ENCODE measurements at regions not wholly inside any gene's neighbourhood (a gene's known extent, or its start where the extent isn't known, plus 50 kb on each side); places are given as distances from the start of the nearest gene placed in this dataset.

GRCh38 chr5:38772471-38772870 is 73.3 kb upstream of the OSMR start:
- no peak overlapping the region for H3K27ac ChIP-seq (ENCODE audit: insufficient read depth in 1 of 2, low read depth in 1 of 2, low read length in 2 of 2, poor library complexity in 1 of 2, severe bottlenecking in 2 of 2)
- no peaks in the 10 kb centered on the region for H3K36me3 ChIP-seq (ENCODE audit: control insufficient read depth in 4 of 4, insufficient read depth in 4 of 4, low read length in 3 of 4)
- ChIA-PET POLR2A (no interaction called here), CTCF (no interaction called here)
- no peak for DNase-seq
- WGBS (ENCODE audit: insufficient coverage) = 100% methylated on average over 2 of the region's 4 CpGs
- no peak overlapping the region for H3K4me3 ChIP-seq (ENCODE audit: control insufficient read depth in 1 of 7, extremely low read depth in 1 of 7, insufficient read depth in 4 of 7, low read depth in 2 of 7, low read length in 6 of 7)
- H3K27me3 ChIP-seq (replicated peaks in 2 of 5; ENCODE audit: control insufficient read depth in 4 of 5, insufficient read depth in 5 of 5, low read length in 4 of 5) = peaks cover 0 to 15% (median 0%) of the 10 kb centered on the region in 5 experiments
- H3K9me3 ChIP-seq (ENCODE audit: control extremely low read depth in 1 of 5, control insufficient read depth in 4 of 5, insufficient read depth in 2 of 5, low read depth in 1 of 5, low read length in 4 of 5) = peaks cover 0 to 4% (median 0%) of the 10 kb centered on the region in 5 experiments
- no peaks in the 10 kb centered on the region for H3K4me1 ChIP-seq (ENCODE audit: control extremely low read depth in 1 of 4, control insufficient read depth in 4 of 4, insufficient read depth in 4 of 4, low read length in 3 of 4)

- H3K9me3 ChIP-seq (ENCODE audit: control extremely low read depth in 1 of 5, control insufficient read depth in 4 of 5, insufficient read depth in 2 of 5, low read depth in 1 of 5, low read length in 4 of 5) = peaks cover 0 to 4% (median 0%) of the 10 kb centered on the region in 5 experiments
- peaks cover 0 to 14% (median 0%) of the 10 kb centered on the region in 5 experiments for H3K27me3 ChIP-seq (replicated peaks in 2 of 5; ENCODE audit: control insufficient read depth in 4 of 5, insufficient read depth in 5 of 5, low read length in 4 of 5)
- no peaks in the 10 kb centered on the region for H3K4me1 ChIP-seq (ENCODE audit: control extremely low read depth in 1 of 4, control insufficient read depth in 4 of 4, insufficient read depth in 4 of 4, low read length in 3 of 4)
- DNase-seq = no peak
- 91% methylated on average over 5 of the region's 5 CpGs for WGBS (ENCODE audit: insufficient coverage)
- no peak overlapping the region for H3K4me3 ChIP-seq (ENCODE audit: control insufficient read depth in 1 of 7, extremely low read depth in 1 of 7, insufficient read depth in 4 of 7, low read depth in 2 of 7, low read length in 6 of 7)
- CTCF ChIA-PET = no interaction called here
- POLR2A ChIA-PET = interaction anchor here (0.6 kb wide), 1 partner anchor 610 kb away, joined by 3 read pairs; no protein-coding TSS in a partner anchor
- H3K27ac ChIP-seq (ENCODE audit: insufficient read depth in 1 of 2, low read depth in 1 of 2, low read length in 2 of 2, poor library complexity in 1 of 2, severe bottlenecking in 2 of 2) = no peak overlapping the region
- no peaks in the 10 kb centered on the region for H3K36me3 ChIP-seq (ENCODE audit: control insufficient read depth in 4 of 4, insufficient read depth in 4 of 4, low read length in 3 of 4)
These were observed 70.5 kb upstream of the OSMR start for GRCh38 chr5:38775218-38775840.

GRCh38 chr5:38776149-38776896 is 69.5 kb upstream of the OSMR start:
- ChIA-PET POLR2A (no interaction called here), CTCF (no interaction called here)
- Histone ChIP-seq H3K36me3 (ENCODE audit: control insufficient read depth in 4 of 4, insufficient read depth in 4 of 4, low read length in 3 of 4) (no peaks in the 10 kb centered on the region), H3K27ac (ENCODE audit: insufficient read depth in 1 of 2, low read depth in 1 of 2, low read length in 2 of 2, poor library complexity in 1 of 2, severe bottlenecking in 2 of 2) (no peak overlapping the region), H3K4me3 (ENCODE audit: control insufficient read depth in 1 of 7, extremely low read depth in 1 of 7, insufficient read depth in 4 of 7, low read depth in 2 of 7, low read length in 6 of 7) (no peak overlapping the region), H3K9me3 (ENCODE audit: control extremely low read depth in 1 of 5, control insufficient read depth in 4 of 5, insufficient read depth in 2 of 5, low read depth in 1 of 5, low read length in 4 of 5) (peaks cover 0 to 4% (median 0%) of the 10 kb centered on the region in 5 experiments), H3K4me1 (ENCODE audit: control extremely low read depth in 1 of 4, control insufficient read depth in 4 of 4, insufficient read depth in 4 of 4, low read length in 3 of 4) (no peaks in the 10 kb centered on the region), H3K27me3 (replicated peaks in 2 of 5; ENCODE audit: control insufficient read depth in 4 of 5, insufficient read depth in 5 of 5, low read length in 4 of 5) (peaks cover 0 to 13% (median 0%) of the 10 kb centered on the region in 5 experiments)
- no peak for DNase-seq
- WGBS (ENCODE audit: insufficient coverage) = 93% methylated on average over 5 of the region's 6 CpGs

- Histone ChIP-seq H3K36me3 (ENCODE audit: control insufficient read depth in 4 of 4, insufficient read depth in 4 of 4, low read length in 3 of 4) (no peaks in the 10 kb centered on the region), H3K4me1 (ENCODE audit: control extremely low read depth in 1 of 4, control insufficient read depth in 4 of 4, insufficient read depth in 4 of 4, low read length in 3 of 4) (no peaks in the 10 kb centered on the region), H3K4me3 (ENCODE audit: control insufficient read depth in 1 of 7, extremely low read depth in 1 of 7, insufficient read depth in 4 of 7, low read depth in 2 of 7, low read length in 6 of 7) (no peak overlapping the region), H3K9me3 (ENCODE audit: control extremely low read depth in 1 of 5, control insufficient read depth in 4 of 5, insufficient read depth in 2 of 5, low read depth in 1 of 5, low read length in 4 of 5) (peaks cover 0 to 4% (median 0%) of the 10 kb centered on the region in 5 experiments), H3K27ac (ENCODE audit: insufficient read depth in 1 of 2, low read depth in 1 of 2, low read length in 2 of 2, poor library complexity in 1 of 2, severe bottlenecking in 2 of 2) (no peak overlapping the region), H3K27me3 (replicated peaks in 2 of 5; ENCODE audit: control insufficient read depth in 4 of 5, insufficient read depth in 5 of 5, low read length in 4 of 5) (peaks cover 0 to 11% (median 0%) of the 10 kb centered on the region in 5 experiments)
- 60% methylated on average over 1 of the region's 2 CpGs for WGBS (ENCODE audit: insufficient coverage)
- ChIA-PET CTCF (no interaction called here), POLR2A (no interaction called here)
- DNase-seq = no peak
These were observed 68.7 kb upstream of the OSMR start for GRCh38 chr5:38777111-38777510.

- CTCF ChIA-PET = interaction anchor here (1.0 kb wide), 1 partner anchor 335 kb away, joined by 3 read pairs; no protein-coding TSS in a partner anchor
- POLR2A ChIA-PET = interaction anchor here (0.7 kb wide), 1 partner anchor 115 kb away, joined by 3 read pairs; no protein-coding TSS in a partner anchor
- Histone ChIP-seq H3K4me1 (ENCODE audit: control extremely low read depth in 1 of 4, control insufficient read depth in 4 of 4, insufficient read depth in 4 of 4, low read length in 3 of 4) (no peaks in the 10 kb centered on the region), H3K4me3 (ENCODE audit: control insufficient read depth in 1 of 7, extremely low read depth in 1 of 7, insufficient read depth in 4 of 7, low read depth in 2 of 7, low read length in 6 of 7) (no peak overlapping the region), H3K9me3 (ENCODE audit: control extremely low read depth in 1 of 5, control insufficient read depth in 4 of 5, insufficient read depth in 2 of 5, low read depth in 1 of 5, low read length in 4 of 5) (peaks cover 0 to 4% (median 0%) of the 10 kb centered on the region in 5 experiments), H3K27ac (ENCODE audit: insufficient read depth in 1 of 2, low read depth in 1 of 2, low read length in 2 of 2, poor library complexity in 1 of 2, severe bottlenecking in 2 of 2) (no peak overlapping the region), H3K27me3 (replicated peaks in 2 of 5; ENCODE audit: control insufficient read depth in 4 of 5, insufficient read depth in 5 of 5, low read length in 4 of 5) (peaks cover 0 to 13% (median 0%) of the 10 kb centered on the region in 5 experiments), H3K36me3 (ENCODE audit: control insufficient read depth in 4 of 4, insufficient read depth in 4 of 4, low read length in 3 of 4) (no peaks in the 10 kb centered on the region)
- DNase-seq = no peak
These were observed 65.5 kb upstream of the OSMR start for GRCh38 chr5:38780316-38780715.

GRCh38 chr5:38780945-38781344 is 64.9 kb upstream of the OSMR start:
- no peak for DNase-seq
- CTCF ChIA-PET = no interaction called here
- Histone ChIP-seq H3K4me3 (ENCODE audit: control insufficient read depth in 1 of 7, extremely low read depth in 1 of 7, insufficient read depth in 4 of 7, low read depth in 2 of 7, low read length in 6 of 7) (no peak overlapping the region), H3K9me3 (ENCODE audit: control extremely low read depth in 1 of 5, control insufficient read depth in 4 of 5, insufficient read depth in 2 of 5, low read depth in 1 of 5, low read length in 4 of 5) (no peaks in the 10 kb centered on the region), H3K27ac (ENCODE audit: insufficient read depth in 1 of 2, low read depth in 1 of 2, low read length in 2 of 2, poor library complexity in 1 of 2, severe bottlenecking in 2 of 2) (no peak overlapping the region), H3K36me3 (ENCODE audit: control insufficient read depth in 4 of 4, insufficient read depth in 4 of 4, low read length in 3 of 4) (no peaks in the 10 kb centered on the region), H3K4me1 (ENCODE audit: control extremely low read depth in 1 of 4, control insufficient read depth in 4 of 4, insufficient read depth in 4 of 4, low read length in 3 of 4) (no peaks in the 10 kb centered on the region), H3K27me3 (replicated peaks in 2 of 5; ENCODE audit: control insufficient read depth in 4 of 5, insufficient read depth in 5 of 5, low read length in 4 of 5) (peaks cover 0 to 11% (median 0%) of the 10 kb centered on the region in 5 experiments)
- WGBS (ENCODE audit: insufficient coverage) = 100% methylated on average over 1 of the region's 2 CpGs
- POLR2A ChIA-PET = interaction anchor here (0.7 kb wide), 1 partner anchor 116 kb away, joined by 3 read pairs; no protein-coding TSS in a partner anchor

- no peaks in the 10 kb centered on the region for H3K36me3 ChIP-seq (ENCODE audit: control insufficient read depth in 4 of 4, insufficient read depth in 4 of 4, low read length in 3 of 4)
- no peak overlapping the region for H3K4me3 ChIP-seq (ENCODE audit: control insufficient read depth in 1 of 7, extremely low read depth in 1 of 7, insufficient read depth in 4 of 7, low read depth in 2 of 7, low read length in 6 of 7)
- CTCF ChIA-PET = no interaction called here
- DNase-seq = no peak
- H3K27ac ChIP-seq (ENCODE audit: insufficient read depth in 1 of 2, low read depth in 1 of 2, low read length in 2 of 2, poor library complexity in 1 of 2, severe bottlenecking in 2 of 2) = no peak overlapping the region
- 75% methylated on average over 1 of the region's 1 CpG for WGBS (ENCODE audit: insufficient coverage)
- peaks cover 0 to 10% (median 0%) of the 10 kb centered on the region in 5 experiments for H3K27me3 ChIP-seq (replicated peaks in 2 of 5; ENCODE audit: control insufficient read depth in 4 of 5, insufficient read depth in 5 of 5, low read length in 4 of 5)
- POLR2A ChIA-PET = no interaction called here
- peaks cover 0 to 5% (median 0%) of the 10 kb centered on the region in 5 experiments for H3K9me3 ChIP-seq (ENCODE audit: control extremely low read depth in 1 of 5, control insufficient read depth in 4 of 5, insufficient read depth in 2 of 5, low read depth in 1 of 5, low read length in 4 of 5)
- H3K4me1 ChIP-seq (ENCODE audit: control extremely low read depth in 1 of 4, control insufficient read depth in 4 of 4, insufficient read depth in 4 of 4, low read length in 3 of 4) = no peaks in the 10 kb centered on the region
These were observed 63.5 kb upstream of the OSMR start for GRCh38 chr5:38782180-38782835.

All from common myeloid progenitor, CD34-positive (primary cell).